H9 (cell line): ENCODE measurements at regions not wholly inside any gene's neighbourhood (a gene's known extent, or its start where the extent isn't known, plus 50 kb on each side); places are given as distances from the start of the nearest gene placed in this dataset.

Experiments
- DNase-seq: peaks from one replicate; pipeline ENCODE4 v3.0.0-alpha.2; 2017
- H2AFZ ChIP-seq: one replicate; pipeline ENCODE4 v1.6.1; 2013; ENCODE audit warnings: mild to moderate bottlenecking, low read length, control low read depth, moderate library complexity
- H2AK5ac ChIP-seq: 2 replicates; pipeline ENCODE4 v1.6.1; 2013; ENCODE audit warnings: low read length, control low read depth, mixed read lengths; ENCODE audit not compliant: insufficient read length
- H2BK120ac ChIP-seq: one replicate; pipeline ENCODE4 v1.6.1; 2013; ENCODE audit warnings: low read depth, mild to moderate bottlenecking, low read length, control low read depth, inconsistent platforms; ENCODE audit not compliant: poor library complexity, severe bottlenecking
- H2BK12ac ChIP-seq: 2 replicates; pipeline ENCODE4 v1.6.1; 2013; ENCODE audit warnings: low read length, control low read depth, mixed read lengths, low read depth; ENCODE audit not compliant: insufficient read length
- H2BK15ac ChIP-seq: 2 replicates; pipeline ENCODE4 v1.6.1; 2013; ENCODE audit warnings: low read depth, low read length, control low read depth
- H2BK20ac ChIP-seq: one replicate; pipeline ENCODE4 v1.6.1; 2013; ENCODE audit warnings: low read depth, mild to moderate bottlenecking, low read length, control low read depth, inconsistent platforms; ENCODE audit not compliant: poor library complexity, severe bottlenecking
- H2BK5ac ChIP-seq: 2 replicates; pipeline ENCODE4 v1.6.1; 2013; ENCODE audit warnings: low read length, control low read depth, mixed read lengths; ENCODE audit not compliant: insufficient read length
- H3K14ac ChIP-seq: 2 replicates; pipeline ENCODE4 v1.6.1; 2013; ENCODE audit warnings: low read length, control low read depth; ENCODE audit not compliant: insufficient read depth
- H3K18ac ChIP-seq: 2 replicates; pipeline ENCODE4 v1.6.1; 2013; ENCODE audit warnings: low read depth, mild to moderate bottlenecking, mixed read lengths, low read length, control low read depth; ENCODE audit not compliant: insufficient read length
- H3K23ac ChIP-seq: 2 replicates; pipeline ENCODE4 v1.6.1; 2013; ENCODE audit warnings: low read length, control low read depth, mixed read lengths, low read depth; ENCODE audit not compliant: insufficient read length
- H3K23me2 ChIP-seq: 2 replicates; pipeline ENCODE4 v1.6.1; 2013; ENCODE audit warnings: low read depth, mild to moderate bottlenecking, mixed read lengths, low read length, control low read depth; ENCODE audit not compliant: insufficient read length, poor library complexity, severe bottlenecking
- H3K27ac ChIP-seq: 2 replicates; pipeline ENCODE4 v1.5.1; 2013; ENCODE audit warnings: low read length, control low read depth, mixed read lengths, low read depth; ENCODE audit not compliant: insufficient read length
- H3K27me3 ChIP-seq: 2 replicates; pipeline ENCODE4 v1.6.1; 2013; ENCODE audit warnings: low read length, control low read depth, inconsistent platforms; ENCODE audit not compliant: insufficient read depth
- H3K4ac ChIP-seq: 2 replicates; pipeline ENCODE4 v1.6.1; 2013; ENCODE audit warnings: low read depth, mild to moderate bottlenecking, control low read depth, inconsistent platforms, low read length, moderate library complexity
- H3K4me1 ChIP-seq: 2 replicates; pipeline ENCODE4 v1.6.1; 2013; ENCODE audit warnings: low read length, control low read depth, inconsistent platforms; ENCODE audit not compliant: insufficient read depth
- H3K4me2 ChIP-seq: 2 replicates; pipeline ENCODE4 v1.6.1; 2013; ENCODE audit warnings: low read length, control low read depth, mixed read lengths; ENCODE audit not compliant: insufficient read length, insufficient read depth
- H3K56ac ChIP-seq: 2 replicates; pipeline ENCODE4 v1.6.1; 2013; ENCODE audit warnings: low read depth, mild to moderate bottlenecking, mixed read lengths, low read length, control low read depth; ENCODE audit not compliant: insufficient read length
- H3K79me1 ChIP-seq: 2 replicates; pipeline ENCODE4 v1.6.1; 2013; ENCODE audit warnings: low read depth, mild to moderate bottlenecking, moderate library complexity, low read length, control low read depth, inconsistent platforms; ENCODE audit not compliant: insufficient read depth, poor library complexity, severe bottlenecking
- H3K79me2 ChIP-seq: 2 replicates; pipeline ENCODE4 v1.6.1; 2013; ENCODE audit warnings: low read length, control low read depth, inconsistent platforms; ENCODE audit not compliant: insufficient read depth
- H3K9ac ChIP-seq: 2 replicates; pipeline ENCODE4 v1.6.1; 2013; ENCODE audit warnings: low read length, control low read depth, mixed read lengths; ENCODE audit not compliant: insufficient read length; ENCODE audit errors: extremely low read depth
- H3K9me3 ChIP-seq: one replicate; pipeline ENCODE4 v1.6.1; 2013; ENCODE audit warnings: low read depth, low read length, inconsistent platforms; ENCODE audit not compliant: control insufficient read depth
- H3T11ph ChIP-seq: one replicate; pipeline ENCODE4 v1.6.1; 2013; ENCODE audit warnings: mild to moderate bottlenecking, low read length, control low read depth, inconsistent platforms
- H4K20me1 ChIP-seq: one replicate; pipeline ENCODE4 v1.6.1; 2013; ENCODE audit not compliant: control insufficient read depth, insufficient read length, insufficient read depth
- H4K5ac ChIP-seq: 2 replicates; pipeline ENCODE4 v1.6.1; 2013; ENCODE audit warnings: low read depth, mild to moderate bottlenecking, mixed read lengths, low read length, control low read depth; ENCODE audit not compliant: insufficient read length
- H4K8ac ChIP-seq: replicated peaks from 2 replicates; pipeline ENCODE4 v1.6.1; 2013; ENCODE audit warnings: low read length, control low read depth, mixed read lengths, low read depth; ENCODE audit not compliant: insufficient read length
- H4K91ac ChIP-seq: 2 replicates; pipeline ENCODE4 v1.6.1; 2013; ENCODE audit warnings: low read depth, mild to moderate bottlenecking, moderate library complexity, mixed read lengths, low read length, control low read depth; ENCODE audit not compliant: insufficient read length
- H3K27ac Mint-ChIP-seq, 3 experiments: 2 replicates in 2 of 3; 3 replicates in 1 of 3; pipeline ENCODE4 v1.8.0; 2020 to 2021; ENCODE audit warnings: mixed read lengths in 3 of 3, mild to moderate bottlenecking in 1 of 3, moderate library complexity in 1 of 3
- H3K27me3 Mint-ChIP-seq: 2 replicates; pipeline ENCODE4 v1.8.0; 2021; ENCODE audit warnings: low read depth, mild to moderate bottlenecking, moderate library complexity, mixed read lengths
- H3K36me3 Mint-ChIP-seq, 3 experiments: 2 replicates in 2 of 3; 3 replicates in 1 of 3; pipeline ENCODE4 v1.8.0; 2020 to 2021; ENCODE audit warnings: low read depth in 3 of 3, mixed read lengths in 3 of 3; ENCODE audit not compliant: insufficient read depth in 1 of 3
- H3K4me1 Mint-ChIP-seq, 2 experiments: 2 replicates each; pipeline ENCODE4 v1.8.0; 2020; ENCODE audit warnings: mixed read lengths in 2 of 2
- H3K4me3 Mint-ChIP-seq, 2 experiments: 2 replicates in 1 of 2; 3 replicates in 1 of 2; pipeline ENCODE4 v1.8.0; 2020 to 2021; ENCODE audit warnings: mild to moderate bottlenecking in 2 of 2, mixed read lengths in 2 of 2, moderate library complexity in 1 of 2
- H3K9me3 Mint-ChIP-seq, 2 experiments: 2 replicates in 1 of 2; 3 replicates in 1 of 2; pipeline ENCODE4 v1.8.0; 2020; ENCODE audit warnings: mild to moderate bottlenecking in 2 of 2, mixed read lengths in 2 of 2, moderate library complexity in 1 of 2
- WGBS: extraction: QIAGEN DNeasy Blood & Tissue Kit; methylation state at CpG from one replicate; pipeline ENCODE4 v1.1.7; 2013; ENCODE audit warnings: missing lambda C conversion rate, low lambda C conversion rate, mixed read lengths; ENCODE audit not compliant: insufficient read length; ENCODE audit errors: extremely low coverage; 5-methylcytosine and 5-hydroxymethylcytosine counted together
- TF ChIP-seq, protein P1 (sequence below): fragments of 200-600 bp; sonication (generic); conservative IDR thresholded peaks from 3 replicates; pipeline ENCODE4 v1.8.0; 2021; ENCODE audit warnings: antibody characterized with exemption, mild to moderate bottlenecking

DNA sequence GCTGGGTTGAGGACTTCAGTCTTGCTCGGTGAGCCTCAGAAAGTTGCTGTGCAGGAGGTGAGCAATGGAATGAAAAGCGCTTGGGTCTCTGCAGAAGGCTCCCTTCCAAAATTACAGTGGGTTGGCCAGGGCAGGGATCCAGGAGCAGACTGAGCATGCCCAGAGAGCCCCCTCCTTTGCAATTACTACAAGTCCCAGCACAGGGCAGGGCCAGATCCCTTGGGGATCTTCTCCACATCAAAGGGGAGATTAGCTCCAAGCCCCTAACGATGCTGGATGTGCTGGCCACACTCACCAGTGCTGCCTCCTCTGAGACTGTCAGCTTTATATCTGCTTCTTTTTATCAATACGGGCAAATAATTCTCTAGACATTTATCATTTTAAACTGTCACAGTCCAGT lies 337.5 kb downstream of the RPS24 start:
- H3K4me2 ChIP-seq = no peak overlapping the region
- TF ChIP-seq, protein P1, sequence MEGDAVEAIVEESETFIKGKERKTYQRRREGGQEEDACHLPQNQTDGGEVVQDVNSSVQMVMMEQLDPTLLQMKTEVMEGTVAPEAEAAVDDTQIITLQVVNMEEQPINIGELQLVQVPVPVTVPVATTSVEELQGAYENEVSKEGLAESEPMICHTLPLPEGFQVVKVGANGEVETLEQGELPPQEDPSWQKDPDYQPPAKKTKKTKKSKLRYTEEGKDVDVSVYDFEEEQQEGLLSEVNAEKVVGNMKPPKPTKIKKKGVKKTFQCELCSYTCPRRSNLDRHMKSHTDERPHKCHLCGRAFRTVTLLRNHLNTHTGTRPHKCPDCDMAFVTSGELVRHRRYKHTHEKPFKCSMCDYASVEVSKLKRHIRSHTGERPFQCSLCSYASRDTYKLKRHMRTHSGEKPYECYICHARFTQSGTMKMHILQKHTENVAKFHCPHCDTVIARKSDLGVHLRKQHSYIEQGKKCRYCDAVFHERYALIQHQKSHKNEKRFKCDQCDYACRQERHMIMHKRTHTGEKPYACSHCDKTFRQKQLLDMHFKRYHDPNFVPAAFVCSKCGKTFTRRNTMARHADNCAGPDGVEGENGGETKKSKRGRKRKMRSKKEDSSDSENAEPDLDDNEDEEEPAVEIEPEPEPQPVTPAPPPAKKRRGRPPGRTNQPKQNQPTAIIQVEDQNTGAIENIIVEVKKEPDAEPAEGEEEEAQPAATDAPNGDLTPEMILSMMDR = no peak
- no CpG with 5 or more reads among the region's 4 CpGs for WGBS

More for the DNA sequence above, 337.5 kb downstream of the RPS24 start:
- DNase-seq = no peak
- H3K18ac ChIP-seq = no peak overlapping the region
- H2BK12ac ChIP-seq = no peak overlapping the region
- no peak overlapping the region for H3T11ph ChIP-seq
- no peak overlapping the region for H3K4ac ChIP-seq
- H2AFZ ChIP-seq = no peak overlapping the region
- H4K20me1 ChIP-seq = no peaks in the 10 kb centered on the region
- H4K8ac ChIP-seq = no peak overlapping the region
- H2AK5ac ChIP-seq = no peak overlapping the region
- no peaks in the 10 kb centered on the region for H3K79me1 ChIP-seq
- Mint-ChIP-seq H3K9me3 (no peaks in the 10 kb centered on the region; a peak in 1 of 5 replicates), H3K27ac (no peak overlapping the region), H3K36me3 (no peaks in the 10 kb centered on the region), H3K4me1 (peaks cover 21 to 28% of the 10 kb centered on the region in 2 experiments), H3K4me3 (no peak overlapping the region), H3K27me3 (peaks cover 48% of the 10 kb centered on the region)
- H3K56ac ChIP-seq = no peak overlapping the region
- H4K5ac ChIP-seq = no peak overlapping the region
- H3K23ac ChIP-seq = no peak overlapping the region
- H3K9me3 ChIP-seq = no peaks in the 10 kb centered on the region
- H2BK5ac ChIP-seq = no peak overlapping the region
- no peaks in the 10 kb centered on the region for H3K79me2 ChIP-seq
- H3K23me2 ChIP-seq = no peaks in the 10 kb centered on the region
- H2BK15ac ChIP-seq = no peak overlapping the region
- H3K27me3 ChIP-seq = no peaks in the 10 kb centered on the region
- H3K14ac ChIP-seq = no peak overlapping the region
- no peak overlapping the region for H2BK20ac ChIP-seq
- H4K91ac ChIP-seq = no peak overlapping the region
- H3K27ac ChIP-seq = no peak overlapping the region
- no peak overlapping the region for H3K9ac ChIP-seq
- no peaks in the 10 kb centered on the region for H3K4me1 ChIP-seq
- H2BK120ac ChIP-seq = no peak overlapping the region
